Hematopoietic multipotent progenitor cell treated with erythropoietin and hydrocortisone succinate and interleukin-3 and kit ligand, for 6 days (in vitro differentiated cells): ENCODE measurements at regions not wholly inside any gene's neighbourhood (a gene's known extent, or its start where the extent isn't known, plus 50 kb on each side); places are given as distances from the start of the nearest gene placed in this dataset.

Experiments used
- DNase-seq: peaks from one replicate; pipeline ENCODE4 v3.0.0-alpha.2; 2015

DNA sequence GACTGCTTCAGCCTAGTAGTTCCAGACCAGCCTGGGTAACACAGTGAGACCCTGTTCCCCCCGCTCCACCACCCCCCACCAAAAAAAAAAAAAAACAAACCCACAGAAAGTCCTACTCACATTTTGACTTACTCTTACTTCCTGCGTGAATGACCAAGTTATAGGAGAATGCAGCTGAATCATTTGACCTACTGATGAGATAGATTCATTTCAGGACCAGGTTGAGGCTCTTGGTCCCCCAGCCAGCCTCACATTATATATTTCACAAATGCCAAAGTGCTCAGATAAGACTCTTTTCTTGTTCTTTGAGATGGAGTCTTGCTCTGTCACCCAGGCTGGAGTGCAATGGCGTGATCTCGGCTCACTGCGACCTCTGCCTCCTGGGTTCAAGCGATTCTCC is 70.2 kb downstream of the KLF5 start:
- DNase-seq = no peak
